22Rv1 (cell line): ENCODE measurements at regions not wholly inside any gene's neighbourhood (a gene's known extent, or its start where the extent isn't known, plus 50 kb on each side); places are given as distances from the start of the nearest gene placed in this dataset.

Experiments
- ZFX ChIP-seq: fragments of 450-650 bp; IDR thresholded peaks from 2 replicates; pipeline ENCODE4 v1.6.1; 2017; ENCODE audit warnings: antibody characterized with exemption, borderline replicate concordance
- TF ChIP-seq, protein P1 (sequence below): fragments of 450-650 bp; IDR thresholded peaks from 2 replicates; pipeline ENCODE4 v1.5.1; 2017; ENCODE audit warnings: mild to moderate bottlenecking

DNA sequence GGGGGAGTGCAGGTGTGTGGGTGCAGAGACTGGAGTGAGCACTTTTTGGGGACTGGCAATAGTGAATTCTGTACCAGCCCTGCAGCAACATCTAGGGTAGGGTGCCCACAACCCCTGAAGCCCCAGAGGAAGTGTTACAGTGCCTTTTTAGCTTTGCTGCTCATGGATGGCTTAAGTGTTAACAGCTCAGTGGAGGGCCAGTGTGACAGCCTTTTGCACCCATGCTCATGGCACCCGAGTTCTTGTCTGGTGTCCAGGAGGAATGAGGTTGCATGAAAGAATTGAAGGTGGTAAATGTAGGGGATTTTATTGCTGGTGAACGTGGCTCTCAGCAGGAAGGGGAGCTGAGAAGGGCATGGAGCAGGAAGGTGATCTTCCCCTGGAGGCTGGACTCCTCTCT lies 107.3 kb downstream of the MRPL36 start:
- TF ChIP-seq, protein P1, sequence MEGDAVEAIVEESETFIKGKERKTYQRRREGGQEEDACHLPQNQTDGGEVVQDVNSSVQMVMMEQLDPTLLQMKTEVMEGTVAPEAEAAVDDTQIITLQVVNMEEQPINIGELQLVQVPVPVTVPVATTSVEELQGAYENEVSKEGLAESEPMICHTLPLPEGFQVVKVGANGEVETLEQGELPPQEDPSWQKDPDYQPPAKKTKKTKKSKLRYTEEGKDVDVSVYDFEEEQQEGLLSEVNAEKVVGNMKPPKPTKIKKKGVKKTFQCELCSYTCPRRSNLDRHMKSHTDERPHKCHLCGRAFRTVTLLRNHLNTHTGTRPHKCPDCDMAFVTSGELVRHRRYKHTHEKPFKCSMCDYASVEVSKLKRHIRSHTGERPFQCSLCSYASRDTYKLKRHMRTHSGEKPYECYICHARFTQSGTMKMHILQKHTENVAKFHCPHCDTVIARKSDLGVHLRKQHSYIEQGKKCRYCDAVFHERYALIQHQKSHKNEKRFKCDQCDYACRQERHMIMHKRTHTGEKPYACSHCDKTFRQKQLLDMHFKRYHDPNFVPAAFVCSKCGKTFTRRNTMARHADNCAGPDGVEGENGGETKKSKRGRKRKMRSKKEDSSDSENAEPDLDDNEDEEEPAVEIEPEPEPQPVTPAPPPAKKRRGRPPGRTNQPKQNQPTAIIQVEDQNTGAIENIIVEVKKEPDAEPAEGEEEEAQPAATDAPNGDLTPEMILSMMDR, result no peak
- no peak for TF ChIP-seq ZFX
